ENCODE measurements at regions not wholly inside any gene's neighbourhood (a gene's known extent, or its start where the extent isn't known, plus 50 kb on each side); places are given as distances from the start of the nearest gene placed in this dataset.

DNA sequence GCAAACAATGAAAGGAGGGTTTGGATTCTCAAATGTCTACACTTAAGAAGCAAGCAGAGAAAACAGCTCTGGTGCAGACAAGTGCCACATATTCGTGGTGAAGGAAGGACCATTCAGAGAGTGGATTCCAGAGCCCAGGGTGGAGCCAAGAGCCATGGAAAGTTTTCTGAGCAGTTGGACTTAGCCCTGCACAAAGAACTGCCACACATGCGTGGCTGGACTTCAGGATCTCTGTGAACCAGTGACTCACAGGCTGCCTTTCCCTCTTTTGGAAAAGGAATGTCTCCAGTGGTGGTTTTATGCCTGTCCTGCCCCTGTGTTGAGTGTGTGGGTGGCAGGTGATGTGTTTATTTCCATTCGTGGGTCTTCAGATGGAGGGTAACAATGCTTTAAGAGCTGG lies 489.5 kb downstream of the CDH26 start:
- TF ChIP-seq, protein P1, sequence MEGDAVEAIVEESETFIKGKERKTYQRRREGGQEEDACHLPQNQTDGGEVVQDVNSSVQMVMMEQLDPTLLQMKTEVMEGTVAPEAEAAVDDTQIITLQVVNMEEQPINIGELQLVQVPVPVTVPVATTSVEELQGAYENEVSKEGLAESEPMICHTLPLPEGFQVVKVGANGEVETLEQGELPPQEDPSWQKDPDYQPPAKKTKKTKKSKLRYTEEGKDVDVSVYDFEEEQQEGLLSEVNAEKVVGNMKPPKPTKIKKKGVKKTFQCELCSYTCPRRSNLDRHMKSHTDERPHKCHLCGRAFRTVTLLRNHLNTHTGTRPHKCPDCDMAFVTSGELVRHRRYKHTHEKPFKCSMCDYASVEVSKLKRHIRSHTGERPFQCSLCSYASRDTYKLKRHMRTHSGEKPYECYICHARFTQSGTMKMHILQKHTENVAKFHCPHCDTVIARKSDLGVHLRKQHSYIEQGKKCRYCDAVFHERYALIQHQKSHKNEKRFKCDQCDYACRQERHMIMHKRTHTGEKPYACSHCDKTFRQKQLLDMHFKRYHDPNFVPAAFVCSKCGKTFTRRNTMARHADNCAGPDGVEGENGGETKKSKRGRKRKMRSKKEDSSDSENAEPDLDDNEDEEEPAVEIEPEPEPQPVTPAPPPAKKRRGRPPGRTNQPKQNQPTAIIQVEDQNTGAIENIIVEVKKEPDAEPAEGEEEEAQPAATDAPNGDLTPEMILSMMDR (IDR thresholded peaks at IDR 0.05), result no peak
- no peaks in the 10 kb centered on the region for H3K9me3 ChIP-seq

DNA sequence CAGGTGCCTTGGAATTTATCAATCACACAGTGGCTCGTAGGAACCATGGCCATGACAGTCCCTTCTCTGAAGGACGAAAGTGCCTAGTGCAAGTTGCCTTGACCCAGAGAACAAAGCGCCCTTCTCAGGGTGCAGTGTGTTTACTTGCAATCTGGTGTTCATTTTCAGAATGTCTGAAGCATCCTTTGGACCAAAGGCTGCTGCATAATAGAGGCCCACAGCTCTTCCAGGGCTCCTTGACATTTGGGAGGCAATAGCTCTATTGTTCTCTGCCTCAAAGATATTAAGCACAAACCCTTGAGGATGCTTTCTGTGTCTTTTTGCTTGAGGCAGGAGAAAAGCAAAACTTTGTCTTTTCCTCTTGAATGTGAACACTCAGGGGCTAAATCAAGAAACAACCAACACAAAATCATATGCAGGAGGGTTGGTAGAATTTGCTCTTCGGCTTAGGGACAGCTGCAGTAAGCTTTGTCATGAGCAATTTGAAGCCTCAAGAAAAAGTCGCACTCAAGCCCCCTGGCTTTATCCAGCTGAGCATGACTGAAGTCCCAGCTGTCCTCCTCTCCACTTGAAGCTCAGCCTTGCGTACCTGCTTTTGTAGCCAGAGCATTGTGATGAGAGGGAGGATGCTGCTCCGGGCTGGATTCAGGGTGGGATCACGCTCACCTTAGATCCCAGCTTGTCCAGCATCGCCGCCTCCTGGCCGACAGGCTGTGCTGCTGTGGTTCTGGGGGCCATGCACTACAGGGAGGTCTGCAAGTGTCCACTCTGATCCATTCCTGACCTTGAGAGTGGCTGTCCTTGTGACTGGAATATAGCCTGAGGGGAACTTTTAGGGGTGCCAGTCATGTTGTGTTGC lies 495.4 kb downstream of the CDH26 start:
- Histone ChIP-seq H3K36me3 (no peaks in the 10 kb centered on the region), H3K9me3 (no peaks in the 10 kb centered on the region), H3K27ac (no peak overlapping the region), H3K27me3 (peaks cover 33% of the 10 kb centered on the region), H3K4me1 (ENCODE audit: control insufficient read depth in 1 of 2, insufficient read depth in 1 of 2, low read depth in 1 of 2, low read length in 1 of 2) (no peaks in the 10 kb centered on the region), H3K4me3 (ENCODE audit: low read depth in 1 of 2, low read length in 1 of 2) (no peak overlapping the region)
- TF ChIP-seq, protein P1 (IDR thresholded peaks at IDR 0.05), result no peak

More for the DNA sequence above, 489.5 kb downstream of the CDH26 start:
- Histone ChIP-seq H3K4me3 (ENCODE audit: low read depth in 1 of 2, low read length in 1 of 2) (no peak overlapping the region), H3K36me3 (no peaks in the 10 kb centered on the region), H3K27ac (no peak overlapping the region), H3K27me3 (peaks cover 61% of the 10 kb centered on the region), H3K4me1 (ENCODE audit: control insufficient read depth in 1 of 2, insufficient read depth in 1 of 2, low read depth in 1 of 2, low read length in 1 of 2) (no peaks in the 10 kb centered on the region)

DNA sequence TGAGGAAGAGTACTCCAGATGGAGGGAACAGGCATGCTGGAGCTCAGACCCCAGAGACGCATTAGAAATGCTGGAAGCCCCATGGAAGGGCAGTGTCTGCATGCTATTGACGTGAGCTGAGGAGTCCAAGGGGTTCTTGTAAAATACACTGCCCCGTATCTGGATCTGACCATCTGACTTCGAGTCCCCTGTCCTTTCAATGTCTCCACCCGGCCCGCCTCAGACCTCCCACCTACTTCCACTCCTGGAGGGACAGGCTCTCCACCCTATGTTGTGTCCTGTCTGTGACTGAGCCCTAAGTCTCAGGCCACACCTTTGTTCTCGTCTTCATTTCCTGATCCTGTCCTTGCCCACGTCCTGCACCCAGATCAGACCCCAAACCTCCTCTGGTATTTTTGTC lies 496.3 kb downstream of the CDH26 start:
- Histone ChIP-seq H3K4me1 (ENCODE audit: control insufficient read depth in 1 of 2, insufficient read depth in 1 of 2, low read depth in 1 of 2, low read length in 1 of 2) (no peaks in the 10 kb centered on the region), H3K36me3 (no peaks in the 10 kb centered on the region), H3K4me3 (ENCODE audit: low read depth in 1 of 2, low read length in 1 of 2) (no peak overlapping the region), H3K27me3 (peaks cover 26% of the 10 kb centered on the region), H3K9me3 (no peaks in the 10 kb centered on the region), H3K27ac (no peak overlapping the region)
- TF ChIP-seq, protein P1 (IDR thresholded peaks at IDR 0.05), result no peak

DNA sequence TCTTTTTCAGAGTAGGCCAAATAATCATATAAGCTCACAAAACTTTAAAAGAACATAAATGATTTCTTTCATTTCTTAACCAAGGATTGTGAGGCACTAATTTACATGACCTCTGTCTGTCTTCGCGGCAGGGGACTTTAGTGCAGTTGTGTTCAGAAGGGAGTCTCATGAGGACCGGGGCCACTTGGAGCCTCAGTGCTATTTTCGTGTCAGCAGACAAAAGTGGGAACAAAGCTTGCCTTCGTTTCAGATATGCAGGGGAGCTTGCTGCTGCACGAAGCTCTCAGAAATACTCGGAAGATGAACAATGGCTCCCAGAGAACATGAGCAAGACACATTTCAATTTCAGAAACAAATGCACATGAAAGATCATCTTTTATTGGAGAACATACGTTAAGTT lies 497.0 kb downstream of the CDH26 start:
- H3K36me3 ChIP-seq, result no peaks in the 10 kb centered on the region
- no peaks in the 10 kb centered on the region for H3K4me1 ChIP-seq (ENCODE audit: control insufficient read depth in 1 of 2, insufficient read depth in 1 of 2, low read depth in 1 of 2, low read length in 1 of 2)
- TF ChIP-seq, protein P1 (IDR thresholded peaks at IDR 0.05), result no peak
- no peak overlapping the region for H3K27ac ChIP-seq
- peaks cover 26% of the 10 kb centered on the region for H3K27me3 ChIP-seq
- no peak overlapping the region for H3K4me3 ChIP-seq (ENCODE audit: low read depth in 1 of 2, low read length in 1 of 2)
- no peaks in the 10 kb centered on the region for H3K9me3 ChIP-seq

DNA sequence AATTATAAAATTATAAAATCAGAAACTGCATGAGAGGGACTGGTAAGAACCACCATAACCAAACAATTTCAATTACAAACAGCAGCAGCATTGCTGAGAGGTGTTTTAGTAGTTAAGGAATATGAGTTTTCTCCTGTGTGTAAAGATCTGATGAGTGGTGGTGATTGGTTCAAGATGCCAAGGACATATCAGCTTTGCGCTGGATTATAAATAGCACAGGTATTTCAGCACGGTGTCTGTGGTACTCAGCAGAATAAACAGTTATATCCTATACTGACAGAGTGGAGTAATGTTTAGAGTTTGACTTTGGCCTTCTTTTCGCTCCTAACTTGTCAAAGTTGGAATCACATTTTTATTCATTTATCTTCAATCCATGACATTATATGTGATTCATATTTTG lies 501.0 kb downstream of the CDH26 start:
- H3K4me1 ChIP-seq (ENCODE audit: control insufficient read depth in 1 of 2, insufficient read depth in 1 of 2, low read depth in 1 of 2, low read length in 1 of 2), result no peaks in the 10 kb centered on the region
- H3K27ac ChIP-seq, result no peak overlapping the region
- no peaks in the 10 kb centered on the region for H3K9me3 ChIP-seq
- TF ChIP-seq, protein P1 (IDR thresholded peaks at IDR 0.05), result no peak
- peaks cover 43% of the 10 kb centered on the region for H3K27me3 ChIP-seq
- no peaks in the 10 kb centered on the region for H3K36me3 ChIP-seq
- H3K4me3 ChIP-seq (ENCODE audit: low read depth in 1 of 2, low read length in 1 of 2), result no peak overlapping the region
